22Rv1 (cell line): ENCODE measurements at regions not wholly inside any gene's neighbourhood (a gene's known extent, or its start where the extent isn't known, plus 50 kb on each side); places are given as distances from the start of the nearest gene placed in this dataset.

Experiments used
- CTCF ChIP-seq: fragments of 450-650 bp; IDR thresholded peaks from 2 replicates; pipeline ENCODE4 v1.5.1; 2017; ENCODE audit warnings: mild to moderate bottlenecking
- ZFX ChIP-seq: fragments of 450-650 bp; IDR thresholded peaks from 2 replicates; pipeline ENCODE4 v1.6.1; 2017; ENCODE audit warnings: antibody characterized with exemption, borderline replicate concordance

- TF ChIP-seq CTCF (no peak), ZFX (no peak)
Observed at GRCh38 chr15:70249616-70250015, 151.9 kb upstream of the TLE3 start.
